K562 (cell line): ENCODE measurements at regions not wholly inside any gene's neighbourhood (a gene's known extent, or its start where the extent isn't known, plus 50 kb on each side); places are given as distances from the start of the nearest gene placed in this dataset.
A peak's percentile ranks its signal among the peaks of the same experiment; 100 is the strongest.

Experiments
- ATAC-seq: fragments of 200-7000 bp; cut with Tn5 transposase; 3 replicates; pipeline ENCODE4 v1.9.1; 2020; ENCODE audit warnings: moderate library complexity
- BruUV-seq: library from RNA; stranded (reverse); fragments of 400-500 nt; replicated peaks from 2 replicates; lab custom pipeline; 2021; lab: Mats Ljungman, UMichigan
- CTCF ChIA-PET: fragments of 300-600 bp; formaldehyde crosslinking; extraction: SDS; loops from one replicate; lab custom pipeline; 2021; ENCODE audit warnings: low intra/inter-chr PET ratio; lab: Yijun Ruan, JAX
- POLR2A ChIA-PET: fragments of 300-600, 350-650 bp; sonication (Branson Sonifier 250); formaldehyde crosslinking; extraction: SDS; loops from one replicate; lab custom pipeline; 2021; ENCODE audit warnings: antibody characterized with exemption, inconsistent platforms; lab: Yijun Ruan, JAX
- DNase-seq, 4 experiments: peaks; one replicate each; pipeline versions ENCODE4 v3.0.0 to v3.0.0-alpha.2; 2011 to 2018; ENCODE audit warnings: low spot score in 3 of 4, mixed read lengths in 3 of 4; ENCODE audit errors: extremely low read depth in 1 of 4
- FAIRE-seq: peaks from 2 replicates; lab custom pipeline; 2011; peaks lifted over from hg19 to GRCh38; lab: Jason Lieb, UNC
- H2AFZ ChIP-seq: 2 replicates; pipeline ENCODE4 v1.6.0; 2011; ENCODE audit warnings: low read depth, low read length, control low read depth, inconsistent platforms
- H3K27ac ChIP-seq: fragments of 200-600 bp; 3 replicates; pipeline ENCODE4 v1.8.0; 2011; ENCODE audit warnings: low read depth, mild to moderate bottlenecking, control low read depth, inconsistent platforms, low read length, moderate library complexity, mixed read lengths; ENCODE audit errors: extremely low read depth
- H3K27me3 ChIP-seq, 2 experiments: fragments of 300-600 bp in 1 of 2; 2 replicates in 1 of 2; 3 replicates in 1 of 2; pipeline versions ENCODE4 v1.6.0 to v1.8.0; 2011; ENCODE audit warnings: inconsistent platforms in 2 of 2, low read length in 2 of 2, mild to moderate bottlenecking in 1 of 2, mixed read lengths in 1 of 2, moderate library complexity in 1 of 2; ENCODE audit not compliant: control insufficient read depth in 2 of 2, insufficient read depth in 2 of 2
- H3K36me3 ChIP-seq: fragments of 300-600 bp; 3 replicates; pipeline ENCODE4 v1.8.0; 2011; ENCODE audit warnings: mild to moderate bottlenecking, low read length, inconsistent platforms; ENCODE audit not compliant: control insufficient read depth, insufficient read depth
- H3K4me1 ChIP-seq, 2 experiments: fragments of 200-600 bp in 1 of 2; replicated peaks in 1 of 2; 2 replicates in 1 of 2; 3 replicates in 1 of 2; pipeline versions ENCODE4 v1.5.1 to v1.8.0; 2011; ENCODE audit warnings: inconsistent platforms in 2 of 2, low read length in 2 of 2, mild to moderate bottlenecking in 1 of 2, mixed read lengths in 1 of 2, moderate library complexity in 1 of 2; ENCODE audit not compliant: control insufficient read depth in 2 of 2, insufficient read depth in 2 of 2
- H3K4me2 ChIP-seq: 2 replicates; pipeline ENCODE4 v1.6.1; 2011; ENCODE audit warnings: low read length, control low read depth, inconsistent platforms, mixed read lengths; ENCODE audit not compliant: insufficient read depth
- H3K4me3 ChIP-seq: fragments of 200-600 bp; sonication (generic), shearing (Covaris generic); 2 replicates; pipeline ENCODE4 v1.5.1; 2016; ENCODE audit warnings: control low read depth, inconsistent platforms
- H3K79me2 ChIP-seq: fragments of 200-600 bp; 3 replicates; pipeline ENCODE4 v1.8.0; 2011; ENCODE audit warnings: low read length, inconsistent platforms; ENCODE audit not compliant: control insufficient read depth, insufficient read depth
- H3K9ac ChIP-seq, 2 experiments: 2 replicates each; pipeline versions ENCODE4 v1.6.0 to v1.6.1; 2011; ENCODE audit warnings: low read depth in 2 of 2, low read length in 2 of 2, control low read depth in 1 of 2, inconsistent platforms in 1 of 2, mild to moderate bottlenecking in 1 of 2, mixed read lengths in 1 of 2; ENCODE audit not compliant: insufficient read depth in 1 of 2
- H3K9me1 ChIP-seq: one replicate; pipeline ENCODE4 v1.6.0; 2011; ENCODE audit warnings: inconsistent platforms, mild to moderate bottlenecking, low read length, moderate library complexity; ENCODE audit not compliant: control insufficient read depth, insufficient read depth
- H3K9me3 ChIP-seq: replicated peaks from 2 replicates; pipeline ENCODE4 v1.5.1; 2011; ENCODE audit warnings: low read depth, low read length, inconsistent platforms; ENCODE audit not compliant: control insufficient read depth, insufficient read depth
- H4K20me1 ChIP-seq: replicated peaks from 2 replicates; pipeline ENCODE4 v1.6.1; 2011; ENCODE audit warnings: low read length, inconsistent platforms, mixed read lengths; ENCODE audit not compliant: control insufficient read depth, insufficient read depth
- ARID1B ChIP-seq: fragments of 450-650 bp; IDR thresholded peaks from 2 replicates; pipeline ENCODE4 v1.6.1; 2016; ENCODE audit warnings: antibody characterized with exemption, mild to moderate bottlenecking, inconsistent platforms
- C11orf30 ChIP-seq: fragments of 450-650 bp; IDR thresholded peaks from 2 replicates; pipeline ENCODE4 v1.6.1; 2016; ENCODE audit warnings: low read depth, mild to moderate bottlenecking
- E2F8 ChIP-seq: fragments of 450-650 bp; IDR thresholded peaks from 2 replicates; pipeline ENCODE4 v1.7.1; 2018; ENCODE audit warnings: mild to moderate bottlenecking, low read depth; ENCODE audit not compliant: partially characterized antibody
- FOXK2 ChIP-seq, 2 experiments: fragments of 450-650 bp; IDR thresholded peaks in 1 of 2; conservative IDR thresholded peaks in 1 of 2; 2 replicates each; pipeline ENCODE4 v1.6.1; 2016; ENCODE audit warnings: low read depth in 2 of 2, mild to moderate bottlenecking in 1 of 2
- FOXP1 ChIP-seq: sonication (generic); formaldehyde crosslinking; IDR thresholded peaks from 2 replicates; pipeline ENCODE4 v1.8.0; 2022; ENCODE audit warnings: mild to moderate bottlenecking, missing genetic modification reagents
- HBP1 ChIP-seq: fragments of 450-650 bp; formaldehyde crosslinking; IDR thresholded peaks from 2 replicates; pipeline ENCODE4 v1.4.0; 2022; ENCODE audit warnings: missing genetic modification characterization
- KHSRP ChIP-seq: fragments of 450-650 bp; IDR thresholded peaks from 2 replicates; pipeline ENCODE4 v1.6.1; 2017
- NCOR1 ChIP-seq: fragments of 450-650 bp; IDR thresholded peaks from 2 replicates; pipeline ENCODE4 v1.6.1; 2016; ENCODE audit warnings: mild to moderate bottlenecking, moderate library complexity
- POLR3A ChIP-seq: IDR thresholded peaks from 2 replicates; pipeline ENCODE4 v1.6.1; 2011; ENCODE audit warnings: borderline replicate concordance, mild to moderate bottlenecking, moderate library complexity; ENCODE audit not compliant: insufficient read length, insufficient read depth; ENCODE audit errors: extremely low read depth
- RB1 ChIP-seq: fragments of 450-650 bp; IDR thresholded peaks from 2 replicates; pipeline ENCODE4 v1.6.1; 2017; ENCODE audit warnings: low read depth, mild to moderate bottlenecking
- RBM17 ChIP-seq: fragments of 200-400 bp; formaldehyde crosslinking; IDR thresholded peaks from 2 replicates; pipeline ENCODE4 v1.6.1; 2017; ENCODE audit warnings: low read depth, mild to moderate bottlenecking, low read length, borderline replicate concordance
- TAL1 ChIP-seq: fragments of 450-650 bp; IDR thresholded peaks from 2 replicates; pipeline ENCODE4 v1.6.1; 2016; ENCODE audit warnings: mild to moderate bottlenecking
- TCF3 ChIP-seq: sonication (generic); formaldehyde crosslinking; IDR thresholded peaks from 2 replicates; pipeline ENCODE4 v1.4.0; 2020; ENCODE audit warnings: mild to moderate bottlenecking, missing genetic modification reagents
- TFAP4 ChIP-seq: sonication (generic); formaldehyde crosslinking; IDR thresholded peaks from 2 replicates; pipeline ENCODE4 v1.8.0; 2022; ENCODE audit warnings: missing genetic modification reagents, mild to moderate bottlenecking, moderate library complexity, borderline replicate concordance
- ZC3H11A ChIP-seq: IDR thresholded peaks from 2 replicates; pipeline ENCODE4 v1.6.1; 2012; ENCODE audit warnings: low read depth, low read length, improper control_type of control experiment
- ZNF146 ChIP-seq: IDR thresholded peaks from one replicate; pipeline ENCODE4 v1.6.1; 2018; ENCODE audit warnings: missing compliant biosample characterization; ENCODE audit not compliant: unreplicated experiment
- ZNF408 ChIP-seq: fragments of 250-450 bp; sonication (Bioruptor Pico); IDR thresholded peaks from 2 replicates; pipeline ENCODE4 v1.4.0; 2020; ENCODE audit warnings: low read depth, mild to moderate bottlenecking, moderate library complexity
- WGBS: fragments of 100-300 bp; shearing (Covaris generic); methylation state at CpG from one replicate; pipeline ENCODE4 v1.1.6; 2016; ENCODE audit warnings: low coverage, mixed read lengths; ENCODE audit not compliant: insufficient coverage; ENCODE audit errors: missing lambda C conversion rate; 5-methylcytosine and 5-hydroxymethylcytosine counted together
- in situ Hi-C: fragments of 300-500 bp; cut with MboI; formaldehyde crosslinking; loops from 4 replicates; pipeline ENCODE4 v1.15.0; 2018; ENCODE audit warnings: inconsistent platforms, mixed read lengths
- intact Hi-C: fragments of 100-400 bp; cut with micrococcal nuclease; formaldehyde crosslinking; loops from 2 replicates; pipeline ENCODE4 v1.14.2; 2022

- H3K79me2 ChIP-seq: no peaks in the 10 kb centered on the region
- BruUV-seq: no TSS peak
- no peaks in the 10 kb centered on the region for H4K20me1 ChIP-seq
- 0% methylated on average over 7 of the region's 7 CpGs for WGBS
- H3K9me3 ChIP-seq: no peaks in the 10 kb centered on the region
- no peak overlapping the region for H3K4me2 ChIP-seq
- POLR2A ChIA-PET: interaction anchor here (1.0 kb wide), 1 partner anchor 14 kb away, joined by 3 read pairs; no protein-coding TSS in a partner anchor
- H3K4me1 ChIP-seq: no peaks in the 10 kb centered on the region
- H3K27ac ChIP-seq: no peak overlapping the region
- CTCF ChIA-PET: no interaction called here
- no peak overlapping the region for H3K4me3 ChIP-seq
- no peak for ATAC-seq
- no peaks in the 10 kb centered on the region for H3K36me3 ChIP-seq
- H3K9ac ChIP-seq: no peak overlapping the region
- no peaks in the 10 kb centered on the region for H3K27me3 ChIP-seq
- no peaks in the 10 kb centered on the region for H3K9me1 ChIP-seq
- in situ Hi-C loops (no loop called here), intact Hi-C loops (no loop called here)
- H2AFZ ChIP-seq: no peak overlapping the region
- FAIRE-seq: no peak
- DNase-seq: peak; percentile 6 to 36 (median 16)
- TF ChIP-seq ZNF146 (no peak), TCF3 (peak; percentile 68), RBM17 (no peak), ARID1B (peak; percentile 42; the same call in 1 of the 2 replicates), FOXK2 (conservative IDR thresholded peaks at IDR 0.05 in 1 of 2, IDR thresholded peaks at IDR 0.05 in 1 of 2; ENCODE audit: low read depth in 2 of 2) (no peak), POLR3A (no peak), TAL1 (peak; percentile 51), KHSRP (no peak), C11orf30 (no peak), ZNF408 (CRISPR knock-in tag) (no peak), NCOR1 (0 out of 2 replicates have a peak, but pooled peaks have one; percentile 33), RB1 (no peak), HBP1 (no peak), FOXP1 (CRISPR knock-in tag) (no peak), ZC3H11A (no peak), TFAP4 (CRISPR knock-in tag) (peak; percentile 55; the same call in 1 of the 2 replicates), E2F8 (no peak)
Observed at GRCh38 chr12:5333096-5333495, 98.8 kb upstream of the NTF3 start.
